Astrocyte of the cerebellum (primary cell): ENCODE measurements at regions not wholly inside any gene's neighbourhood (a gene's known extent, or its start where the extent isn't known, plus 50 kb on each side); places are given as distances from the start of the nearest gene placed in this dataset.
A peak's percentile ranks its signal among the peaks of the same experiment; 100 is the strongest.

Experiments
- DNase-seq: peaks from one replicate; pipeline ENCODE4 v3.0.0-alpha.2; 2011; ENCODE audit warnings: low read depth
- H3K4me3 ChIP-seq: 2 replicates; pipeline ENCODE4 v1.5.1; 2011; ENCODE audit warnings: mild to moderate bottlenecking, low read depth, low read length, moderate library complexity
- in situ Hi-C: cut with HindIII; loops from 2 replicates; pipeline ENCODE4 v1.10.0; 2017; ENCODE audit warnings: low sequenced_read_pairs
- TF ChIP-seq, protein P1 (sequence below): IDR thresholded peaks from 2 replicates; pipeline ENCODE4 v1.5.1; 2012; ENCODE audit warnings: low read length, low read depth, moderate library complexity, mild to moderate bottlenecking; ENCODE audit errors: missing control alignments

DNA sequence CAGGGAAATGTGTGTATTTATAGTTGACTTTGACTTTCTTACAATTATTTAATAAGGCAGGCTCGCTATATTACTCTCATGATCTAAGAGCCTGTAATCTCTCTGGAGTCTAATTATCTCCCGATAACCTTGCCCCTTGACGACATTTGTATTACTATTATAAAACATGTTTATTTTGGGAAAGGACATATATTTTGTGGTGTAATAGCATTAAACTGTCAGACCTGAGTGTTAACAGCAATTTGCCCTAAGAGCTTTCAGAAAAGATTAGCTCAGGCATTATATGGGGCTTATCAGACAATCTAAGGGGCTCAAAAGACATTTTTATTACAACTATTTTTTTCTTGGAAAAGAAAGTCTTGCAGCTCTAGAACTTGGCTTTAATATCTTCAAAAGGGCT is 427.9 kb upstream of the SLIT2 start:
- no peak overlapping the region for H3K4me3 ChIP-seq
- TF ChIP-seq, protein P1, sequence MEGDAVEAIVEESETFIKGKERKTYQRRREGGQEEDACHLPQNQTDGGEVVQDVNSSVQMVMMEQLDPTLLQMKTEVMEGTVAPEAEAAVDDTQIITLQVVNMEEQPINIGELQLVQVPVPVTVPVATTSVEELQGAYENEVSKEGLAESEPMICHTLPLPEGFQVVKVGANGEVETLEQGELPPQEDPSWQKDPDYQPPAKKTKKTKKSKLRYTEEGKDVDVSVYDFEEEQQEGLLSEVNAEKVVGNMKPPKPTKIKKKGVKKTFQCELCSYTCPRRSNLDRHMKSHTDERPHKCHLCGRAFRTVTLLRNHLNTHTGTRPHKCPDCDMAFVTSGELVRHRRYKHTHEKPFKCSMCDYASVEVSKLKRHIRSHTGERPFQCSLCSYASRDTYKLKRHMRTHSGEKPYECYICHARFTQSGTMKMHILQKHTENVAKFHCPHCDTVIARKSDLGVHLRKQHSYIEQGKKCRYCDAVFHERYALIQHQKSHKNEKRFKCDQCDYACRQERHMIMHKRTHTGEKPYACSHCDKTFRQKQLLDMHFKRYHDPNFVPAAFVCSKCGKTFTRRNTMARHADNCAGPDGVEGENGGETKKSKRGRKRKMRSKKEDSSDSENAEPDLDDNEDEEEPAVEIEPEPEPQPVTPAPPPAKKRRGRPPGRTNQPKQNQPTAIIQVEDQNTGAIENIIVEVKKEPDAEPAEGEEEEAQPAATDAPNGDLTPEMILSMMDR: no peak
- in situ Hi-C loops: no loop called here
- no peak for DNase-seq

DNA sequence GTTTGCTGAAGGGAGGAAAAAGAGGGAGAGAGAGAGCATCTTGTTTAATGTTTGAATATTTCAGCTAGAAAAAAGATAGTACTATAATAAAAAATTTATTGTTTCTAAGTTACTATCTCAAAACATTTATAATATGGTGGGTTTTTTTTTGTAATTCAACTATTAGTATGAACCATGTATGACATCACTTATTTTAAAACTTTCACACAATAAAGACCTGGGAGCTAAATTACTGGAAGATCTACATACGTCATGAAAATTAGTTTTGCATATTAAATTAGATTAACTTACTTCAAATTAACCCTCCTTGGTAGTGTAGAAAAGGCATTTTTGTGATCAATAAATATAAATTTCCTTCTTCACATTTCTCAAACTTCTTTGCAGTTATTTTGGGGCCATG is 432.0 kb upstream of the SLIT2 start:
- in situ Hi-C loops: no loop called here
- no peak for DNase-seq
- TF ChIP-seq, protein P1: no peak
- H3K4me3 ChIP-seq: no peak overlapping the region

DNA sequence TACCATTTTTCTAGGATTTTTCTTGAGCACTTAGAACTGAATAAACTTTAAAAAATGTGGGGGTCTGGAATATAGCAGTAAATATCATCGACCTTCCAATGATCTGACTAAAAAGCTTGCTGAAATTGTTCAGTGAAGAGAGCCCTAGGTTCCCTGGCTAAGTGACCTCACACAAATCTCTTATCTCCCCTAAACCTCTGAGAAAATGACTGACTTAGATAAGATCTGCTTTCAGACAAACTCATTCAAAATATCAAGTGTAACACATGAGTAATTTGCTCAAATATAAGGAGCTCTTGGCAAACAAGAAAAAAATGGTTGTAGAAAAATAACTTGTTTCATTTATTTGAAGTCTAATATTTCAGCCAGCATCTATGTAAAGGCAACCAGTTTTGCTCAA is 441.7 kb upstream of the SLIT2 start:
- no peak for DNase-seq
- in situ Hi-C loops: no loop called here
- TF ChIP-seq, protein P1: no peak
- H3K4me3 ChIP-seq: no peak overlapping the region

DNA sequence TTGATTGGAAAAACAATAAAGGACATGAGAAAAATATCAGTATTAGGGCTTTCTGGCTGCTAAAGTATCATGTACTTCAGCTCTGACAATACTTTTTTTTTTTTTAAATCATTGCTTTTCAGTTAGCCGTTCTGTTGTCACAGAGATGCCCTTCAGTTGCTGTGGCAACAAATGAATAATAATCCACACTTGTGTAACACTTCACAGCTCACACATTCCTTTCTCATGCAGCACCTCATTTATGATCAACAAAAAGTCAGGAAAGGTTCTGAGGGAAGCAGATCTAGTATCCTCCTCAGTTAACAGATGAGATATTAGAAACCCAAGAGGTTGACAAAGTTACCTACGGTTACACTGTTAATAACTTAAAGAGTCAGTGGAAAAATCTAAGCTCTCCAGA is 444.2 kb upstream of the SLIT2 start:
- TF ChIP-seq, protein P1: no peak
- in situ Hi-C loops: no loop called here
- no peak overlapping the region for H3K4me3 ChIP-seq
- peak; percentile 52 for DNase-seq

DNA sequence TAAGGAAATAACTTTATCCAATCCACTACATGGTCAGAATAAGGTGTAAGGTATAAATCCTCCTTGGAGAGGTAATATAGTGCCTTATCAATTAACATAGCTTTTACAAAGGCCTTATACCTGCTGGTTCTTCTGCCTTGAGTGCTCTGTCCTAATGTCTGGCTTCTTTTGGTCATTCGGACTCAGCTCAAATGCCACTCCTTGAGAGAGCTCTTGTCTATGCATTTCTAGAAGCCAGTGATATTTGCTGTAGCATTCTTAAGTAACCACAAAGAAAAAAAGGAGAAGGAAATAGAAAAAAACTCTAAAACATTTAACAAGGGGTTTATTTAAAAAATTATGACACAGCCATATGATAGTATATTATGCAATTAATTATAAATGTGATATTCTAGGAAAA is 444.8 kb upstream of the SLIT2 start:
- in situ Hi-C loops: no loop called here
- no peak for DNase-seq
- H3K4me3 ChIP-seq: no peak overlapping the region
- TF ChIP-seq, protein P1: no peak

DNA sequence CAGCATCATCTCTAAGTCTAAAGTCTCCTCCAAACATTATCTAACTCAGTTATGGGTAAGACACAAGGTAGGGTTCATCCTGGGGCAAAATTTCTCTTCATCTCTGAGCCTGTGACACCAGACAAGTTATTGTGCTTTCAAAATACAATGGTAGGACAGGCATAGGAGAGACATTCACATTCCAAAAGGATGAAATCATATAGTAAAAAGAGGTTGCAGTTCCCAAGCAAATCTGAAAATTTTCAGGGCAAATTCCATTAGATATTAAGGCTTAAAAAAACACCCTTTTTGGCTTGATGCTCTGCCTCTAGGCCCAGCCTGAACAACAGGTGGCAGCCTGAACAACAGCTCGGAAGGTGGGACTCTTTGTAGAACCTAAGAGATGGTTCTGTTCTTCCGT is 448.3 kb upstream of the SLIT2 start:
- in situ Hi-C loops: no loop called here
- TF ChIP-seq, protein P1: no peak

DNA sequence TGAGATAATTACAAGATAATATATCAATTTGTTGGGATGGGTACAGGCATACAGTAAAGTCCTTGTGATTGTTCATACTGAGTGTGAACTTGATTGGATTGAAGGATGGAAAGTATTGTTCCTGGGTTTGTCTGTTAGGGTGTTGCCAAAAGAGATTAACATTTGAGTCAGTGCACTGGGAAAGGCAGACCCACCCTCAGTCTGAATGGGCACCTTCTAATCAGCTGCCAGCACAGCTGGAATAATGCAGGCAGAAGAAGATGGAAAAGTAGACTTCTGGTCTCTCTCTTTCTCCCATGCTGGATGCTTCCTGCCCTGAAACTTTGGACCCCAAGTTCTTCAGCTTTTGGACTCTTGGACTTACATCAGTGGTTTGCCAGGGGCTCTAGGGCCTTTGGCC is 457.9 kb upstream of the SLIT2 start:
- no peak for DNase-seq
- TF ChIP-seq, protein P1: no peak
- in situ Hi-C loops: no loop called here
- no peak overlapping the region for H3K4me3 ChIP-seq

More for the DNA sequence above, 448.3 kb upstream of the SLIT2 start:
- no peak overlapping the region for H3K4me3 ChIP-seq
- DNase-seq: no peak
